ENCODE measurements at regions not wholly inside any gene's neighbourhood (a gene's known extent, or its start where the extent isn't known, plus 50 kb on each side); places are given as distances from the start of the nearest gene placed in this dataset.

GRCh38 chr2:19843992-19844515 is 57.7 kb downstream of the TTC32 start:
- Histone ChIP-seq H3K4me1 (no peaks in the 10 kb centered on the region), H3K27ac (no peak overlapping the region), H3K36me3 (no peaks in the 10 kb centered on the region), H3K4me3 (no peak overlapping the region), H3K27me3 (no peaks in the 10 kb centered on the region), H3K9me3 (no peaks in the 10 kb centered on the region)
- ATAC-seq (no peak), DNase-seq (no peak)
- 97 to 98% methylated on average over 2 of the region's 2 CpGs for WGBS, 2 donors
- TF ChIP-seq CTCF (IDR thresholded peaks at IDR 0.05), result no peak
- intact Hi-C loops (cut with DNase I), result loop anchor here in 1 of 10 donors (2.0 kb wide), 1 partner anchor 35 kb away; no protein-coding TSS in a partner anchor

GRCh38 chr2:19841918-19842693 is 59.7 kb downstream of the TTC32 start:
- DNase-seq, result no peak
- WGBS, 2 donors, result 88 to 93% methylated on average over 9 of the region's 9 CpGs
- Histone ChIP-seq H3K9me3 (no peaks in the 10 kb centered on the region), H3K36me3 (no peaks in the 10 kb centered on the region), H3K27me3 (no peaks in the 10 kb centered on the region), H3K4me1 (no peaks in the 10 kb centered on the region), H3K27ac (no peak overlapping the region), H3K4me3 (no peak overlapping the region)
- ATAC-seq, result no peak
- TF ChIP-seq CTCF (IDR thresholded peaks at IDR 0.05), result no peak
- intact Hi-C loops (cut with DNase I), result no loop called here

GRCh38 chr2:19839438-19839837 is 62.3 kb downstream of the TTC32 start:
- Histone ChIP-seq H3K4me3 (no peak overlapping the region), H3K27ac (no peak overlapping the region), H3K27me3 (no peaks in the 10 kb centered on the region), H3K36me3 (no peaks in the 10 kb centered on the region), H3K4me1 (peaks cover 0 to 14% (median 0%) of the 10 kb centered on the region in 9 donors), H3K9me3 (no peaks in the 10 kb centered on the region)
- ATAC-seq, result no peak
- intact Hi-C loops (cut with DNase I), result no loop called here
- no peak for TF ChIP-seq CTCF (IDR thresholded peaks at IDR 0.05)
- DNase-seq, result no peak
- WGBS, 2 donors, result 82 to 85% methylated on average over 8 of the region's 8 CpGs

DNA sequence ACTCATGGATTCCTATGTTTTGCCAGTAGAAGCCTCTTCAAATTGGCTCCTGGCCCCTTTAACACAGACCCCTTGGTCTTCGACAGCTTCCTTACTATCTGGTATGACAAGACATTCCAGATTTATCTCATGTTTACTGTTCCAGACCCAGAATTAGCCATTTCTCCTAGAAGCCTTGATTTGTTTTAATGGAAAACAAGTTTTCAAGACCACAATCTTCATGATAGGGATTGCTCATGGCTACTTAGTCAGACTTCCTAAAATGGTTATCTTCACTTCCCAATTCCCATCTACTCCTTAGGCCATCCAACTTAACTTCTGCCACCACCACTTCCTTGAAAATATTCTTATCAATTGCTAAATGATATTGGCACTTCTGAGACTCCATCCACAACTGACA is 63.2 kb downstream of the TTC32 start:
- no peaks in the 10 kb centered on the region for H3K9me3 ChIP-seq
- H3K4me1 ChIP-seq, result peaks cover 0 to 14% (median 0%) of the 10 kb centered on the region in 9 donors
- intact Hi-C loops (cut with DNase I), result no loop called here
- H3K4me3 ChIP-seq, result no peak overlapping the region
- TF ChIP-seq CTCF (IDR thresholded peaks at IDR 0.05), result no peak
- no peak overlapping the region for H3K27ac ChIP-seq
- H3K36me3 ChIP-seq, result no peaks in the 10 kb centered on the region
- no peak for DNase-seq
- H3K27me3 ChIP-seq, result no peaks in the 10 kb centered on the region
- WGBS, 2 donors, result 59 to 76% methylated on average over 1 of the region's 1 CpG
- no peak for ATAC-seq
